ENCODE measurements at regions not wholly inside any gene's neighbourhood (a gene's known extent, or its start where the extent isn't known, plus 50 kb on each side); places are given as distances from the start of the nearest gene placed in this dataset.

DNA sequence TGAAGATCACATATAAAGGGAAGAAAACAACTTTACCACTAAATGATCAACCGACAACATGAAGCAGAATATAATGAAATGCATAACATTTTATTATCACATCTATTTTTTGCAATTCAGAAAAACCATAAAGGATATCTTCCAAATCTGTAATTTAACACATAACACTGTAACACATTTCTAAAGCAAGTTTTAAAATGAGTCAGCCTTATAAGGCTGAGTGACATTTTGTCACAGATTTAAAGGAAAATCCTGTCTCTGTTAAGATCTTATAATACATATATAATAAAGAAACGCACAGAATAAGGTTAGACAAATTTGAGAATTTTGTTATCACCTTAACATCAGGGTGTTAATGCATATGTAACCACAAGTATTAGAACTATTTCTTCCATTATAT lies 198.4 kb upstream of the RASA1 start:
- DNase-seq, result no peak

DNA sequence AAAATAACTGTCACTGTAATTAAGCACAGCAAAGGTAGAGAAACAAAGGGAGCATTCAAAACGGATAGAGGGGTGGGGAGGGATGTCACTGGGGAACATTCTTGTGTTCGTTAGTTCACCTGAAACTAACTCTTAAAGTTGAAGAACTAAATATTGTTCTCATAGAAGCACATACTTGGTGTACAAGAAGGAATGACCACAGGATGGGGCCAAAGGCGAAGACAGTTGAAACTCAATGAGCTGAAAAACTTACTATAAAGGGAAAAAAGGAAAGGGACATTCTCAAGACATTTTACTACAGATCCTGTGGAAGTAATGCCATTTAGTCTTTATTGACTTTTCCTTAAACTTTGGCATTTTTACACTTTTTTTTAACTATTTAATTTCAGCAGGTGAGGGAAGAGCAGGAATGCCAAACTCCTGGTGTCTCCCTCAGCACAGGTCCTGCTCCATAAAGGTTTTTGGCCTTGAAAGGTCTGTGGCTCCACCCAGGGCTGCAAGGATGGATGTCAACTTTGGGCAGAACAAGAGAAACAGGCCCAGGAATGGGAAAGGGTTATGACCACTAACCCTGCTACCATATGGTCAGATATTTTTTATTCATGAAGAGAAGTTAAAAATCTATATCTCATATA lies 197.6 kb upstream of the RASA1 start:
- DNase-seq, result no peak

DNA sequence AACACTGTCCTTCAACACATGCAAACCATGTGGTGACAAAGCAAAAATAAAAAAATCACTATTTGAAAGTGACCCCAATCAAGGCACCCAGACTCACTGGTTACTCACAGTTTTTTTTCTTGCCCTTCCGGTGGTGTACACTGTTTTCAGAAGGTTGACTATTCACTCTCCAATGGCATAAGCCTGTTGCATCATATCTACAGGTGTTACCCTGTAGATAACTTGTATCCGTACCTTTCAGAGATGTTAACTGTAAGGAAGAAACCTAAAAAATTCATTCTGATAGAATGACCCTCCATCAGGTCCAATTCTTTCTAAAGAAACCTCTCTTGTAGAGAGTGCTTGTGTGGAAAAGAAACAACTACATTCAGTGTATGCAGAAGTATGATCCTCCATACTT lies 193.6 kb upstream of the RASA1 start:
- DNase-seq, result no peak

DNA sequence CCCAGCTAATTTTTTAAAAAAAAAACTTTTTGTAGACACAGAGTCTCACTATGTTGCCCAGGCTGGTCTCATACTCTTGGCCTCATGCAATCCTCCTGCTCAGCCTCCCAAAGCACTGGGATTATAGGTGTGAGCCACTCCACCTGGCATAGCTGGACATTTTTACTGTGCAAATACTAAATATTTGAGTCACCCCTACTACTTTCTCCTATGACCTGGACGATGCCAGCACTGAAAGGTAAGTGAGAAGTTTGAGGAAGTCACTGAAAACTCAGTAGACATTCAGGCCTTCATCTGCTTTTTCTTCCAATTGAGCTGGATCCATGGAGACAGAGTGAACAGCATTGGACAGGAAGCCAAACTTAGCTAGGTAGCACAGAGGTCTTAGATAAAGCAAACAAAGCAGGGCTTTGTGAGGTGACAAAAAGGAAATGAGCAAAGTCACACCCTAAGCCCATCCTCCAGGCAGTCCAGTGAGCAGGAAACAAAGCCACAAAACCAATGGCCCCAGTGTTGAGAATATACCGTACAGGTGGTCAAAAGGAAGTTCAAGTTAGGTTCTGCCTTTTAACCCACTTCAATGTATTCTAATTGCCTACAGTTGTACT lies 192.6 kb upstream of the RASA1 start:
- peak; percentile 4 for DNase-seq

DNA sequence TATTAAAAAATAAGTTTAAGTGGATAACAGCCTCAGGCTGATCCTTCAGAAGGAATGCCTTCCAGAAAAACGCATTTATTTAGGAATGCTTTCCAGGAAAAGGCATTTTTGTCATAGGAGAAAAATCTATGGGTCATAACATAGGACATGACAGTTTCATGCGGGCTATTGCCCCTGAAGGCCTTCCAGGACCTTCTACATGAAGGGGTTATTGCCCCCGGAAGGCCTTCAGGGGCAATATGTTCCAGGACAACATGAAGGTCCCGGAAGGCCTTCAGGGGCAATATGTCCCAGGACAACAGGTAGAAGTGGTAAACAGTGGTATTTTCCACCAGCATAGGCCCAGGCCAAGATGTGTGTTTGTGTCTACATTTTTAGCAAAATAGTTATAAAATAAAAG lies 191.3 kb upstream of the RASA1 start:
- DNase-seq, result no peak

DNA sequence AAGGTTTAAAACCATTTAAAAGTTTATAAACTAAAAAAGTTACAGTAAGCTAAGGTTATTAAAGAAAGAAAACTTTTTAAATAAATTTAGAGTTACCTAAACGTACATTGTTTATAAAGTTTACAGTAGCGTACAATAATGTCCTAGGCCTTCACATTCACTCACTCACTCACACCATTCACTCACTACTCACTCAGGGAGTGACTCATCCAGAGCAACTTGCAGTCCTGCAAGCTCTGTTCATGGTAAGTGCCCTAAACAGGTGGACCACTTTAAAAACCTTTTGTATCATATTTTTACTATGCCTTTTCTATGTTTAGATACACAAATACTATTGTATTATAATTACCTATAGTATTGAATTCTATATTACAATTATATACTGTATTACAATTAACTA lies 190.8 kb upstream of the RASA1 start:
- DNase-seq, result no peak

DNA sequence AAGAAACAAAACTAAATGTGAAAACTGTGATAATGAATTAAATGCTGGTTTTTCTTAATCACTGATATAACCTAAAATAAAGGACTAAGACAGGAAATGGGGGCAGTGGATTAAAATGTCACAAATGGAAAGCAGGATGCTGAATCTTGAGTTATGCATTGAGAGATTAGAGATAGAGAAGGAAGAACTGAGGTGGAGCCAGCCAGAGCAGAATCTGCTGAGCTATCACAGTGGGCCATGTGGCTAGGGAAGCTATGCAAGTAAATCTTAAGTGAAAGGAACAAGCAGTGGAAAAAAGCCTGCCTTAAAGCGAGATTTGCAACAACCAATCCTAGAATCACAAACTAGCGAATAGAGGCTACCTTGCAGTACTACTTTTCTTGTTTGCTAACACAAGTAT lies 188.5 kb upstream of the RASA1 start:
- no peak for DNase-seq

DNA sequence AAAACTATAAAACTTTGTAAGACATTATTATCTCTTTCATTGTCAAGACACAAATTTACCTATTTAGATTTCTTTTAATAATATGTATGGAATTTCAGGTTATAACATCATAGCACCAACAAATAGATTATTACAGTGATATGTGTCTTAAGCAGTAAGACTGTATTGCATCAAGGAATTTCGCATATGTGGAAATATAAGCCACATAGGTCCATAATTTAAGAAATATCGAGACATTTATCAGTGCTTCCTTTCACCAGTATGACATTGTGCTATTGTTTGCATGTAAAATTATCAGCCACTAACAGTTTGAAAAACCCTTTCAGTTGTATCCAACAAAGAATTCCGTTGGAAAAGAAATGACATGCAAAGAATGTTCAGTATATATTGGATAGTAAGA lies 186.7 kb upstream of the RASA1 start:
- DNase-seq, result no peak

DNA sequence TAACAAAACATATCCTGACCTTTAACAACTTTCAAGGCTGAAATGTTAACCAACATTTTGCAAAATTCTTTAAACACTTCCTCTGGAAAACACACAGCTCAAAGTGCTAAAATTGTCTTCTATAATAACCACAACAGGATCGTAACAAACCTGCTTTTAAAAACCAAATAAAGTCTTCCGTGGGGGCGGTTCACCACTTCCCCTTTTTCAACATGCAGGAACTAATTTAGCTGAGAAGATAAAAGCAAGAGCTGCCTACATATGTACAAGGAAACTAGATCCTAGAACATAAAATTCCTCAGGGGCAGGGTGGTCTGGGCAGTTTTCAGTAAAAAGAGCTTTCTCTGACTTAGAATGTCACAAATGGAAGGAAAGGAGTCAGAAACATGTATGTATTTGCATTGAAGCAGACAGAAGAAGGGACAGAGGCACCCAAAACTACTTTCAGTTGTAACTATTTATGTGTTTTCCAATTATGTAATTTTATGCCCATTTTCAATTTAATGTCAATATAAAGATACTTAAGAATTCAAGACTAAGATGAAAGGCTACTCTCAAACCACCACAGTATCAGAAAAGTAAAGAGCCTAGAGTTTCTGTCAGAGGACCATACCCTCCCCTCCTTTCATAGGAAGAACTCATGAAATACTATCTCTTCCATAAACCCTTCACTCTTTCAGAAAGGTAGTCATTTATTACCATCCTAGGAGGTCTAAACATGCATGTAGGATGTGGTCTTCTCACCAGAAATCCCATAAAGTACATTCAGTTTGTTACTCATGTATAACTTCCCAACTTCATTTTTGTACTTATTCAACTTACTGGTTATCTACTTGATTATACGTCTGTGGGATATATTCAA lies 185.9 kb upstream of the RASA1 start:
- peak; percentile 19 for DNase-seq

DNA sequence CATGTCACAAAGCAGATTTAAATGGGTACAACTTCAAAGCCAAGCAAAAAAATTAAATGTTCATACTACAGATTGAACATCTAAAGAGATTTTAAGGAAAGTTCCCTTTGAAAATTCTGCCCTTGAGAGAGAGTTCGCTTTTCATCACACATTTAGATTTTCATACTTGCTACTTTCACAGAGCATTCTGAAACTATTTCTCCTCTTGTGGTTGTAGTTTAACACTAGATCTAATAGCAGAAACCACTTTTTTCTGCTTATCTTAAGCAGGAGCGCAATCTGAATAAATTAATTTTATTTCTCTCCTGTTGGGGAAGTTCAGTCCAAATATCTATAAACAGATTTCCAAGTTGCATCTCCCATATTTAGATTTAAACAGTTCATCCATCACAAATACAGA lies 173.3 kb upstream of the RASA1 start:
- no peak for DNase-seq

DNA sequence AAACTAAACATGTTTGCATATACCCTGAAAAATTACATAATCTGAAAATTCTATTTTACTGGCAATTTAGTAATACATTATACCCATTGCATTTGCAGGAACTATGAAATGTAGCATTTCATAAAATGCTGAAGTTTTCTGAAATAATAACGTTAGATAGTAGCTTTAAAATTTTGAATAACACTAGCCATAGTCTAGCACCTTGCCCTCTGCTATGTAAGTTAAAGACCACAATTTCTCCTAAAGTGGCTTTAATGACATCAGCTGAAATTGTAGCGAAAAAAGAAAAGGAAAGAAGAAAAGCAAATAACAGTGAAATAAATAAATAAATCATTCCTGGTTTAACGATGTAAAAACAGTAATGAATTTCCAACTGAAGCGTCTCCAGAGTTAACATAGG lies 172.8 kb upstream of the RASA1 start:
- no peak for DNase-seq

DNA sequence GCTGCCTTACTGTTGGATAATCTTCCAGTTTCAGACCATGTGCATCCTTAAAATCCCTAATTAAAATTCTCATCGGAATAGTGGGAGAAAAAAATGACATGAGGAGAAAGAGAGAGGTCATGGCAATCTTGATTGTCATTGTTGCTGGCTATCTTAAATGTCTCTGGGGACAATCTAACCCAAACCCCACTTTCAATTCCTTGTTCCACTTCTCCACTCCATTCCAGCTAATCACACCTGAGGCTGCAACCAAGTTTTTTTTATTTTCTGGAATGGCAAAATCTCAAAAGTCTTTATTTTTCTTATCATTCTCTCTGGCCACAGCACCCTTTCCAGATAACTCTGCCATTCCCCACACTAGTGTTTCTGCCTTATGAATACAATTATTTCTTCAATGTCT lies 171.9 kb upstream of the RASA1 start:
- no peak for DNase-seq

DNA sequence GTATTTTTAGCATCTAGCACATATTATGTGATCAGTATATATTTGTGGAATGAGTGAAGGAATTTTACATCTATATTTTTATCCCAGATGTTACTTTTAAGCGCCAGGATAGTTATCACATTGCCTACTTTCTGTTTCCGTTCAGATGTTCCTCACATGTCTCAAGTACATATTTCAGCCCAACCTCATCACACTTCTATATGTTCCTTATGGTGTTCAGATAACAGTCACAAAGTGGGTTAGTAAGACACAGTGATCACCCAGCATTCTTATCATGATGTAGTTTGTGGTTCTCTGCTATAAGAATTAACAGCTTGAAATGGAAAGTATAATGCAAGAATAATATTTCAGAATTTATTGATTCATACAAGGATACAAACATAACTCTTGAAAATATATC lies 170.0 kb upstream of the RASA1 start:
- DNase-seq, result no peak

DNA sequence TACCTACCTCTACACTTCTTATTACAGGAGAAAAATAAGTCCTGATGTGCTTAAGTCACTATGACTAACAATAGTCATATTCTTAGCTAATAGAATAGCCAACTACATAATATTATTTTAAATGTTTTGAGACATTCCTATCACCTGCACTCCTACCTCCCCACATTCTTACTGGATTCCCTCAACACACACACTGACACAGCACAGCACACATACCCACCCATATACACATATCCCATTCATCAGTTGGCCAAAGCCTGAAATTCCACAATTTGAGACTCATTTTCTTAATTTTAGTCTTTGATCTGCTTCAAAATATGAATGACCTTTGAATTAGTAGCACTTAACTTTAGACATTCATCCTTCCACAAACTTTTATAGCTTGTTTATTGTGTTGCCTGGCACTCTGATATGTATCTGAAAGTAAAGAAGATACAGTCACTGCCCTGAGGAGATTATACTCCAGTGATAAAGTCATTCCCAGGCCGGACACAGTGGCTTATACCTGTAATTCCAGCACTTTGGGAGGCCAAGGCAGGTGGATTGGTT lies 168.3 kb upstream of the RASA1 start:
- DNase-seq, result no peak

DNA sequence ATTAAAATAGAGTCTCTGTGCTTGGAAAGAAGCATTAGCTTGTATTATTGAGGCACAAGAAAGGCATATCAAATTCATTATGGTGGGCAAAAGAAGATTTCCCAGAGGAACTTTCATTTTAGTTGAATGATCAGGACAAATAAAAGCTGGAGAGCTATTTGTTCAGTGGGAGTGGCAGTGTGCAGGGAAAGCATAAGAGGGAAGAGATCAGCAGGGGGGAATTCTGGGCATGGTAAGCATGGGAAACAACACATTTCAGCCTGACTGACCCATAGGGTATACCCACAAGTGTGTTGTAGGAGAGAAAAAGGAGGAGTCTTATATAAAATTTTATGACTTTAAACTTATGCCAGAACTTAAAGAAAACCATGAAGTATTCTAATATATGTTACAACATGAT lies 167.7 kb upstream of the RASA1 start:
- no peak for DNase-seq

DNA sequence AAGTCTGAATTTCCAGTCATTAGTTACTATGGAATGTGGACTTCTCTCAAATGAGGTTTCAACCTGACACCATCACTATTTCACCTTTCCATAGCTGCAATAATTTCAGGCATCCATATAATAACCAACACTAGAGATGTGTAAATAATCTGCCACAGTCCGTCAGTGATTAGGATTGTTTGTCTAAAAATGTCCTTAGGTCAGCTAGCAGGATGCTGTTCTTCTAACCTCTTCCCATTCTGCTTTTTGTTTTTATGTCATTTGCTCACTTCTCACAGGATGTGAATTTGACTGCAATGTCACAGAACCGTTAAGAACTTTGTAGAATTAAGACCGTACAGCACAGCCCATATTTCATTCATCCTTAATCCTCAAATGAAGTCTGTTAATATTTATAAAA lies 166.4 kb upstream of the RASA1 start:
- DNase-seq, result no peak

DNA sequence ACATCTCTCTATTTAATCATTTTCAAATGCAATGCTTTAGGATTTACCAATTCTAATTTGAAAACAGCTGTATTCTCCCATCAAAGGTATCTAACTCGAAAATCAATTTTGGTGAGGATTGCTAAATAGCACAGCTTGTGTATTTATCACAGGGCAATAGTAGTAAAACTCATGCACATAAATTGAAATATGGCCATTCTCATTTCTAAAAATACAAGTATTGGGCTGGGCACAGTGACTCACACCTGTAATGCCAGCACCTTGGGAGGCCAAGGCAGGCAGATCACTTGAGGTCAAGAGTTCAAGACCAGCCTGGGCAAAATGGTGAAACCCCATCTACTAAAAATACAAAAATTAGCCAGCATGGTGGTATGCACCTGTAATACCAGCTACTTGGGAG lies 164.8 kb upstream of the RASA1 start:
- DNase-seq, result no peak

DNA sequence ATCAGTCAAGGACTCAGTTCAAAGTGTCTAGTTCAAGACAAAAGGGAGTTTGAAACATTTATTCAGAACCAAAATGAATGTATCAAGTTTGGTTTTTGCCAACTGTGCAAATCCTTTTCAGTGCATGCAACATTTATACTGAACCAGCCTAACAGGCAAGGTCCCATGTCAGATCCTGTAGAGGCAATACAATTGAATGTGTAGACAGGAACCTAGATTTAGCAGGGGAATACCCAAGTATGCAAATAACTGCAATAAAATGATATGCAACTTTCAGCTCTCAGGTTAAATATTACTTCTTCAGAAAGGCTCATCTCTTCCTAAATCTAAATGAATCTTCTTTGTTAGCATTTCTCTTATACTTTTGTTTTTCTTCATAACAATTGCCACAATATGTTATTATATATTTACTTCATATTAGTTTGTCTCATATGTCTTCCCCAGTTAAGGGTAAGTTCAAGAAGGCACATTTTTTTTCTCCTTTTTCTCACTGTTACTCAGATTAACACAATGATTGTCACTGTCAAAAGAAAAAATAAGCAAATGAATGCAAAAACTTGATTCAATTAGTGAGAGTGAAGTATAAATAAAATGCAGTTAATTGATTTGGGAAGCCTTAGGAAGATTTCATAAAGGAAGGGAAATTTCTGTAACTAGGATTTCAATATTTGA lies 163.9 kb upstream of the RASA1 start:
- DNase-seq, result no peak

DNA sequence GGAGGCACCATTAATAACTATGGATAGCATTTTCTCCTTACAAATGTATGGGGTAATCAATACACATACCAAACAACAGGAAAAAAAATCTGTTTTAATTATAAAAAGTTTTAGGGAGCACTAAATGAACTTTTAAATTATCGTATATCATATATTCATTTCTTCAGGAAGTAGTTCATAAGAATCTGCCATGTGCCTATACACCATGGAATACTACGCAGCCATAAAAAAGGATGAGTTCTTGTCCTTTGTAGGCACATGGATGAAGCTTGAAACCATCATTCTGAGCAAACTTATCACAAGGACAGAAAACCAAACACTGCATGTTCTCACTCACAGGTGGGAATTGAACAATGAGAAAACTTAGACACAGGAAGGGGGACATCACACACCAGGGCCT lies 162.1 kb upstream of the RASA1 start:
- DNase-seq, result no peak

DNA sequence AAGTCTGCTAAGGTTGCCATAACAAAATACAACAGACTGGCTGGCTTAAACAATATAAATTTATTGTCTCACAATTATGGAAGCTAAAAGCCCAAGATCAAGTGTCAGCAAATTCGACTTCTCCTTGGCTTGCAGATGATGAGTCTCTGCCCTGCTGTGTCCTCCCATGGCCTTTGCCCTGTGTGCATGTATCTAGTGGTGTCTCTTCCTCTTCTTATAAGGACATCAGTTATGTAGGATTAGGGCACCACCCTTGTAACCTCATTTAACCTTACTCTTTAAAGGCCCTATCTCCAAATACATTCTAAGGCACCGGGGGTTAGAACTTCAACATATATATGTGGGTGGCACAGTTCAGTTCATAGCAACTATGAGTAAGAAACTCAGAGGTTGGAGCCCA lies 157.9 kb upstream of the RASA1 start:
- DNase-seq, result no peak

DNA sequence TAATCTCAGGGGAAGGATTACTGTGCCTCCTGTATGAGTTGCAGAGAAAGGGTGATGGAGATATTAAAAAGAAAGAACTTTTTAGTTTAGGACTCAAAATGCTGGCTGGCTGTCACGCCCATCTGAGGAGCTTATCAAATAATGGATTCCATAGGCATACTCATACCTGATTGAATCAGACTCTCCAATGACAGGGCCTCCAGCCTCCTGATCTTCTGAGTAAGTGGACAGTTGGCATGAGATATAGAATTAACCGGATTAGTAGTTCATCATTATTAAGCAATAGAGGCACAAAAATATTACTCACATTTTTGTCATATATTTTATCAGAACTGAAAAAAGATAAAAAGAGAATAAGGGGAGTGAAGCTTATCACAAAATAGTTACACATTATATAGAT lies 157.0 kb upstream of the RASA1 start:
- no peak for DNase-seq

DNA sequence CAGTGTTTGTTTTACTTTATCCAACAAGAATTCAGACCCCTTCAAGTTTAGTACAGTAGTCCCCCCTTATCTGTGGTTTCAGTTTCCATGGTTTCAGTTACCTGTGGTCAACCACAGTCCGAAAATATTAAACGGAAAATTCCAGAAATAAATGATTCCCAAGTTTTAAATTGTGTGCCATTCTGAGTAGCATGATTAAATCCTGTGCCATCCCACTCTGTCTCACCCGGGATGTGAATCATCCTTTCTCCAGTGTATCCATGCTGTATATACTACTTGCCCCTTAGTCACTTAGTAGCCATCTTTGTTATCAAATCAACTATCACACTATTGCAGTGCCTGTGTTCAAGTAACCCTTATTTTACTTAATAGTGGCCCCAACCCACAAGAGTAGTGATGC lies 153.8 kb upstream of the RASA1 start:
- DNase-seq, result no peak

DNA sequence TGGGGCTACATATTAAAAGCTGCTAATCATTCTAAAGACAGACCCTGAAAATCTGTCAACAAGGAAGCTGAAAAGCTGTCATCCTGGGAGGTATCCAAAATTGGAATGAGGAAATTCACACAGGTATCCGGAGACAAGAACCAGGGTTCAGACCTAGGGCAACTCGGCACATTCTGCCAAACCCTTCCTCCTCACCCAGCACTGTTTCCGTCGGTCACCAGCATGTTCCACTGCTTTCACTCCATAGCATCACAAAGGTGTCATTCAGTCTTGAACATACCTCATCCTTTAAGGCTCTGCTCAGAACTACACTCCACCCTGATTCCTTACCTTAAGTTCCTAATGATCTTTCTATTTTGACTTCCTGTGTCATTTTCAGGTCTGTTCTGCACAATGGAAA lies 153.1 kb upstream of the RASA1 start:
- no peak for DNase-seq
